Heart left ventricle (tissue), 13 donors: ENCODE measurements at regions not wholly inside any gene's neighbourhood (a gene's known extent, or its start where the extent isn't known, plus 50 kb on each side); places are given as distances from the start of the nearest gene placed in this dataset.

Experiments
- POLR2A ChIP-seq, 2 donors: fragments of 450-650 bp; IDR thresholded peaks; one replicate each; pipeline ENCODE4 v1.6.1; 2017; ENCODE audit warnings: antibody characterized with exemption in 2 of 2, mild to moderate bottlenecking in 2 of 2, moderate library complexity in 2 of 2
- TF ChIP-seq, protein P1 (sequence below), 12 donors: fragments of 200-600 bp; sonication (generic) in 4 of 12; IDR thresholded peaks; one replicate each; pipeline versions ENCODE4 v1.5.0 to v1.8.0; 2018 to 2022; ENCODE audit warnings: antibody characterized with exemption in 12 of 12, mild to moderate bottlenecking in 5 of 12
- donor health status: ischemic (EF 13 %, LVEDD 7.1; RV severe dilation, severe dysfunction).
- donor health status: DM: no; HTN: yes; CAD: no.
- donor health status: DM: no; HTN: no; CAD: no.
- donor health status: ischemic (EF 25% LVEDD 6.9; RV normal size, moderate dysfunction).
- donor health status: ischemic (EF 25% LVEDD 5.7; RV mildly dilated, moderate dysfunction).
- donor health status: ischemic (EF 35%, LVEDD 5.7; RV mildly dilated, moderate dysfunction).
- donor health status: nonischemic (EF 11% LVEDD 7.7; RV severe dilation, severe dysfunction).
- donor health status: DM: yes; HTN: yes; CAD: no.
- donor health status: PGD.
- donor health status: ischemic (EF 29% LVEDD 5.4; RV normal size, mild dysfunction).
- donor health status: nonischemic (EF 23%, LVEDD 6.1; RV moderate dilation, normal function).

- TF ChIP-seq POLR2A (IDR thresholded peaks at IDR 0.05), result no peak
- TF ChIP-seq, protein P1, sequence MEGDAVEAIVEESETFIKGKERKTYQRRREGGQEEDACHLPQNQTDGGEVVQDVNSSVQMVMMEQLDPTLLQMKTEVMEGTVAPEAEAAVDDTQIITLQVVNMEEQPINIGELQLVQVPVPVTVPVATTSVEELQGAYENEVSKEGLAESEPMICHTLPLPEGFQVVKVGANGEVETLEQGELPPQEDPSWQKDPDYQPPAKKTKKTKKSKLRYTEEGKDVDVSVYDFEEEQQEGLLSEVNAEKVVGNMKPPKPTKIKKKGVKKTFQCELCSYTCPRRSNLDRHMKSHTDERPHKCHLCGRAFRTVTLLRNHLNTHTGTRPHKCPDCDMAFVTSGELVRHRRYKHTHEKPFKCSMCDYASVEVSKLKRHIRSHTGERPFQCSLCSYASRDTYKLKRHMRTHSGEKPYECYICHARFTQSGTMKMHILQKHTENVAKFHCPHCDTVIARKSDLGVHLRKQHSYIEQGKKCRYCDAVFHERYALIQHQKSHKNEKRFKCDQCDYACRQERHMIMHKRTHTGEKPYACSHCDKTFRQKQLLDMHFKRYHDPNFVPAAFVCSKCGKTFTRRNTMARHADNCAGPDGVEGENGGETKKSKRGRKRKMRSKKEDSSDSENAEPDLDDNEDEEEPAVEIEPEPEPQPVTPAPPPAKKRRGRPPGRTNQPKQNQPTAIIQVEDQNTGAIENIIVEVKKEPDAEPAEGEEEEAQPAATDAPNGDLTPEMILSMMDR (IDR thresholded peaks at IDR 0.05), result no peak
These were observed 96.2 kb upstream of the BMP4 start for GRCh38 chr14:54052696-54053385.
